ENCODE measurements at regions not wholly inside any gene's neighbourhood (a gene's known extent, or its start where the extent isn't known, plus 50 kb on each side); places are given as distances from the start of the nearest gene placed in this dataset.

GRCh38 chr4:114385195-114385985 lies 213.2 kb upstream of the UGT8 start:
- TF ChIP-seq CTCF (conservative IDR thresholded peaks at IDR 0.05; ENCODE audit: low read length) = no peak
- TF ChIP-seq EZH2phosphoT487 (IDR thresholded peaks at IDR 0.05; ENCODE audit: borderline replicate concordance, low read depth, low read length) = no peak

Data from OCI-LY7 (cell line).